B cell (primary cell): ENCODE measurements at regions not wholly inside any gene's neighbourhood (a gene's known extent, or its start where the extent isn't known, plus 50 kb on each side); places are given as distances from the start of the nearest gene placed in this dataset.

Experiments
- ATAC-seq: fragments of 200-7000 bp; cut with Tn5 transposase; one replicate; pipeline ENCODE4 v1.10.0; 2021; ENCODE audit warnings: low read depth, mild to moderate bottlenecking, moderate number of reproducible peaks, moderate library complexity
- CTCF ChIA-PET: fragments of 350-600 bp; sonication (Branson Sonifier 250); formaldehyde crosslinking; loops from one replicate; lab custom pipeline; 2021; ENCODE audit warnings: antibody characterized with exemption, inconsistent platforms; lab: Charles Lee
- POLR2A ChIA-PET: fragments of 350-600 bp; sonication (Branson Sonifier 250); formaldehyde crosslinking; loops from one replicate; lab custom pipeline; 2021; ENCODE audit warnings: antibody characterized with exemption; lab: Charles Lee
- DNase-seq: peaks from one replicate; pipeline ENCODE4 v3.0.0; 2013
- H2AFZ ChIP-seq: 2 replicates; pipeline ENCODE4 v1.6.1; 2012; ENCODE audit warnings: mild to moderate bottlenecking, low read depth, low read length; ENCODE audit not compliant: insufficient read depth, poor library complexity, severe bottlenecking
- H3K27ac ChIP-seq, 2 donors: 1 replicate in 1 of 2; 2 replicates in 1 of 2; pipeline ENCODE4 v1.5.1; 2012 to 2013; ENCODE audit warnings: low read length in 2 of 2, mild to moderate bottlenecking in 2 of 2, moderate library complexity in 1 of 2
- H3K27me3 ChIP-seq, 4 experiments: fragments of 200-600 bp in 1 of 4; sonication (generic) in 1 of 4; replicated peaks in 1 of 4; 1 replicate in 2 of 4; 2 replicates in 2 of 4; pipeline versions ENCODE4 v1.6.1 to v1.7.0; 2013 to 2016; ENCODE audit warnings: low read length in 3 of 4, mild to moderate bottlenecking in 2 of 4, mixed read lengths in 1 of 4, moderate library complexity in 1 of 4; ENCODE audit not compliant: insufficient read depth in 4 of 4, control insufficient read depth in 3 of 4; ENCODE audit errors: control extremely low read depth in 1 of 4
- H3K36me3 ChIP-seq, 2 experiments: replicated peaks in 1 of 2; 1 replicate in 1 of 2; 2 replicates in 1 of 2; pipeline versions ENCODE4 v1.6.1 to v1.7.1; 2013; ENCODE audit warnings: low read length in 1 of 2; ENCODE audit not compliant: insufficient read depth in 2 of 2, control insufficient read depth in 1 of 2; ENCODE audit errors: control extremely low read depth in 1 of 2, extremely low read depth in 1 of 2
- H3K4me1 ChIP-seq, 2 donors: fragments of 200-600 bp in 1 of 2; sonication (generic) in 1 of 2; 1 replicate in 1 of 2; 2 replicates in 1 of 2; pipeline versions ENCODE4 v1.5.1 to v1.6.1; 2013 to 2017; ENCODE audit warnings: low read length in 2 of 2; ENCODE audit not compliant: control insufficient read depth in 2 of 2, insufficient read depth in 2 of 2
- H3K4me2 ChIP-seq: replicated peaks from 2 replicates; pipeline ENCODE3; 2012; ENCODE audit warnings: mild to moderate bottlenecking, low read depth, low read length; ENCODE audit not compliant: poor library complexity, severe bottlenecking
- H3K4me3 ChIP-seq, 5 experiments: fragments of 200-600 bp in 1 of 5; sonication (generic) in 1 of 5; 1 replicate in 3 of 5; 2 replicates in 2 of 5; pipeline versions ENCODE4 v1.5.1 to v1.7.0; 2011 to 2016; ENCODE audit warnings: low read length in 4 of 5, mild to moderate bottlenecking in 4 of 5, low read depth in 2 of 5, control low read depth in 1 of 5, moderate library complexity in 1 of 5; ENCODE audit not compliant: insufficient read depth in 1 of 5; ENCODE audit errors: control extremely low read depth in 1 of 5, extremely low read depth in 1 of 5
- H3K79me2 ChIP-seq: fragments of 200-600 bp; sonication (generic); one replicate; pipeline ENCODE4 v1.6.0; 2016; ENCODE audit warnings: low read length; ENCODE audit not compliant: control insufficient read depth, insufficient read depth
- H3K9ac ChIP-seq: fragments of 200-600 bp; sonication (generic); 2 replicates; pipeline ENCODE4 v1.6.1; 2017; ENCODE audit warnings: mild to moderate bottlenecking, low read length, moderate library complexity
- H3K9me3 ChIP-seq, 3 donors: one replicate each; pipeline versions ENCODE4 v1.6.1 to v1.7.1; 2013; ENCODE audit warnings: low read length in 2 of 3; ENCODE audit not compliant: control insufficient read depth in 2 of 3, insufficient read depth in 1 of 3; ENCODE audit errors: control extremely low read depth in 1 of 3
- H4K20me1 ChIP-seq: 2 replicates; pipeline ENCODE4 v1.6.0; 2012; ENCODE audit warnings: mild to moderate bottlenecking, low read length; ENCODE audit not compliant: insufficient read depth, control insufficient read depth, poor library complexity, severe bottlenecking
- H3K27ac Mint-ChIP-seq: one replicate; pipeline ENCODE4 v1.8.0; 2021; ENCODE audit warnings: mixed read lengths
- H3K27me3 Mint-ChIP-seq: one replicate; pipeline ENCODE4 v1.8.0; 2021; ENCODE audit warnings: mixed read lengths
- H3K4me1 Mint-ChIP-seq: one replicate; pipeline ENCODE4 v1.8.0; 2021; ENCODE audit warnings: mixed read lengths
- H3K4me3 Mint-ChIP-seq: one replicate; pipeline ENCODE4 v1.8.0; 2021; ENCODE audit warnings: mixed read lengths
- H3K9me3 Mint-ChIP-seq: one replicate; pipeline ENCODE4 v1.8.0; 2022; ENCODE audit warnings: mixed read lengths; ENCODE audit not compliant: insufficient read depth
- EZH2 ChIP-seq: IDR thresholded peaks from 2 replicates; pipeline ENCODE4 v1.6.1; 2012; ENCODE audit warnings: borderline replicate concordance, low read depth, mild to moderate bottlenecking, moderate library complexity, low read length; ENCODE audit not compliant: insufficient read depth, poor library complexity, severe bottlenecking
- WGBS: methylation state at CpG from one replicate; pipeline ENCODE4 v1.1.5; 2013; ENCODE audit warnings: missing lambda C conversion rate; ENCODE audit not compliant: insufficient coverage; 5-methylcytosine and 5-hydroxymethylcytosine counted together
- intact Hi-C: fragments of 100-400 bp; cut with micrococcal nuclease; formaldehyde crosslinking; loops from one replicate; pipeline ENCODE4 v1.10.0; 2022
- TF ChIP-seq, protein P1 (sequence below): fragments of 200-600 bp; IDR thresholded peaks from one replicate; pipeline ENCODE4 v1.8.0; 2022; ENCODE audit warnings: antibody characterized with exemption, mild to moderate bottlenecking

DNA sequence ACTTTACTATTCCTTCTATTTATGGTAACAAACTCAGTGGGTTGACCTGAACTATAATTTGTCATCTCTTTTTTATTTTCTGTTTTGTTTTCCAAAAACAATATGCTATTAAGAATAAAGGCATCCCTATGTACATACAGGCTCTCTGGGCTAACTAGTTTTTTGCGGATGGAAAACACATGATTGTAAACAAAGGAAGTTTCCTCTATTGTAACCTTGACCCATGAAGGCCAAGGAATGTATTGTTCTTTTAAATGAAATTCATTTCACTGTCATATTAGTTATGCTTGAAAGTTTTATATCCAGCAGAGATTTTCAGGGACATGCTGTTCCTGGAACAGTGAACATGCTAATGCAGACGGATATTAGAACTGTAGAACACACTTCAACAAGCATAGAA is 705.0 kb upstream of the SEL1L start:
- TF ChIP-seq EZH2 = no peak
- TF ChIP-seq, protein P1, sequence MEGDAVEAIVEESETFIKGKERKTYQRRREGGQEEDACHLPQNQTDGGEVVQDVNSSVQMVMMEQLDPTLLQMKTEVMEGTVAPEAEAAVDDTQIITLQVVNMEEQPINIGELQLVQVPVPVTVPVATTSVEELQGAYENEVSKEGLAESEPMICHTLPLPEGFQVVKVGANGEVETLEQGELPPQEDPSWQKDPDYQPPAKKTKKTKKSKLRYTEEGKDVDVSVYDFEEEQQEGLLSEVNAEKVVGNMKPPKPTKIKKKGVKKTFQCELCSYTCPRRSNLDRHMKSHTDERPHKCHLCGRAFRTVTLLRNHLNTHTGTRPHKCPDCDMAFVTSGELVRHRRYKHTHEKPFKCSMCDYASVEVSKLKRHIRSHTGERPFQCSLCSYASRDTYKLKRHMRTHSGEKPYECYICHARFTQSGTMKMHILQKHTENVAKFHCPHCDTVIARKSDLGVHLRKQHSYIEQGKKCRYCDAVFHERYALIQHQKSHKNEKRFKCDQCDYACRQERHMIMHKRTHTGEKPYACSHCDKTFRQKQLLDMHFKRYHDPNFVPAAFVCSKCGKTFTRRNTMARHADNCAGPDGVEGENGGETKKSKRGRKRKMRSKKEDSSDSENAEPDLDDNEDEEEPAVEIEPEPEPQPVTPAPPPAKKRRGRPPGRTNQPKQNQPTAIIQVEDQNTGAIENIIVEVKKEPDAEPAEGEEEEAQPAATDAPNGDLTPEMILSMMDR = no peak
- Histone ChIP-seq H2AFZ (no peak overlapping the region), H3K79me2 (no peaks in the 10 kb centered on the region), H3K27ac (no peak overlapping the region), H3K4me3 (no peak overlapping the region), H3K9me3 (no peaks in the 10 kb centered on the region), H3K4me1 (no peaks in the 10 kb centered on the region), H3K4me2 (no peak overlapping the region), H3K27me3 (no peaks in the 10 kb centered on the region), H3K36me3 (no peaks in the 10 kb centered on the region), H4K20me1 (no peaks in the 10 kb centered on the region), H3K9ac (no peak overlapping the region)
- no peaks in the 10 kb centered on the region for H3K4me1 Mint-ChIP-seq
- H3K27me3 Mint-ChIP-seq = no peaks in the 10 kb centered on the region
- DNase-seq = no peak
- H3K27ac Mint-ChIP-seq = no peak overlapping the region
- intact Hi-C loops = no loop called here
- H3K4me3 Mint-ChIP-seq = no peak overlapping the region
- CTCF ChIA-PET = no interaction called here
- H3K9me3 Mint-ChIP-seq = peaks cover 5% of the 10 kb centered on the region
- no CpG with 5 or more reads among the region's 2 CpGs for WGBS
- no peak for ATAC-seq
- POLR2A ChIA-PET = no interaction called here

DNA sequence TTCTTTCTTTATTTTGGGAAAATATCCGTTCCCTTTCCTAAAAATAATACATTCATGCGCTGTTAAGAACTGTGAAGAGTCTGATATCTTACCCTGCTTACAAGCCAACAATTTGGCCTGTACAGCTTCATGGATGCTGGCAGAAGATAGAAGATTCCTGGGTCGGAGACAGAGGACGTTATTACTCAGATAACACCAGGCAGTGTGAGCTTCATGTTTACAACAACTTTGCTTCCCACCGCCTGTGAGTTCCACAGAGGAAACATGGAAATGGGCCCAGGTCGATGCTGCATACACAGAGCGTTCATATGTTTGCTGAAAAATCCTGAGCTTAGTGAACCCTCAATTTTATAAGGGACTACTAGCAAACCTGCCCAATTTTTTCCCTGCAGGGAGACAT is 705.6 kb upstream of the SEL1L start:
- WGBS = 84% methylated on average over 6 of the region's 7 CpGs

More for the DNA sequence above, 705.6 kb upstream of the SEL1L start:
- H3K79me2 ChIP-seq = no peaks in the 10 kb centered on the region
- H3K9ac ChIP-seq = no peak overlapping the region
- no peaks in the 10 kb centered on the region for H3K4me1 Mint-ChIP-seq
- H4K20me1 ChIP-seq = no peaks in the 10 kb centered on the region
- H3K36me3 ChIP-seq = no peaks in the 10 kb centered on the region
- H3K27me3 ChIP-seq = no peaks in the 10 kb centered on the region
- ChIA-PET CTCF (no interaction called here), POLR2A (no interaction called here)
- H3K4me3 Mint-ChIP-seq = no peak overlapping the region
- no peaks in the 10 kb centered on the region for H3K9me3 ChIP-seq
- no peaks in the 10 kb centered on the region for H3K27me3 Mint-ChIP-seq
- ATAC-seq (no peak), DNase-seq (no peak)
- peaks cover 5% of the 10 kb centered on the region for H3K9me3 Mint-ChIP-seq
- no peak overlapping the region for H3K4me3 ChIP-seq
- no peak overlapping the region for H2AFZ ChIP-seq
- no peaks in the 10 kb centered on the region for H3K4me1 ChIP-seq
- no peak overlapping the region for H3K27ac Mint-ChIP-seq
- no peak overlapping the region for H3K27ac ChIP-seq
- no peak overlapping the region for H3K4me2 ChIP-seq
- intact Hi-C loops = no loop called here
- no peak for TF ChIP-seq EZH2
- TF ChIP-seq, protein P1 = no peak
